ENCODE measurements at regions not wholly inside any gene's neighbourhood (a gene's known extent, or its start where the extent isn't known, plus 50 kb on each side); places are given as distances from the start of the nearest gene placed in this dataset.

- no peak for DNase-seq (ENCODE audit: low read depth in 3 of 3)
Measured at GRCh38 chr20:60636417-60636816, 615.6 kb upstream of the CDH4 start.

GRCh38 chr20:60637801-60638200 is 614.3 kb upstream of the CDH4 start:
- no peak for DNase-seq (ENCODE audit: low read depth in 3 of 3)

GRCh38 chr20:60638430-60639098 is 613.5 kb upstream of the CDH4 start:
- DNase-seq (ENCODE audit: low read depth in 3 of 3): no peak

- no peak for DNase-seq (ENCODE audit: low read depth in 3 of 3)
Measured at GRCh38 chr20:60641879-60642447, 610.1 kb upstream of the CDH4 start.

GRCh38 chr20:60642541-60642940 is 609.5 kb upstream of the CDH4 start:
- DNase-seq (ENCODE audit: low read depth in 3 of 3): no peak

GRCh38 chr20:60648556-60648955 is 603.5 kb upstream of the CDH4 start:
- DNase-seq (ENCODE audit: low read depth in 3 of 3): no peak

- no peak for DNase-seq (ENCODE audit: low read depth in 3 of 3)
Measured at GRCh38 chr20:60649541-60649940, 602.5 kb upstream of the CDH4 start.

- DNase-seq (ENCODE audit: low read depth in 3 of 3): no peak
Measured at GRCh38 chr20:60650087-60650486, 602.0 kb upstream of the CDH4 start.

- DNase-seq (ENCODE audit: low read depth in 3 of 3): no peak
Measured at GRCh38 chr20:60652046-60652445, 600.0 kb upstream of the CDH4 start.

GRCh38 chr20:60652615-60653014 is 599.4 kb upstream of the CDH4 start:
- no peak for DNase-seq (ENCODE audit: low read depth in 3 of 3)

- DNase-seq (ENCODE audit: low read depth in 3 of 3): no peak
Measured at GRCh38 chr20:60653111-60653845, 598.8 kb upstream of the CDH4 start.

- no peak for DNase-seq (ENCODE audit: low read depth in 3 of 3)
Measured at GRCh38 chr20:60658681-60659080, 593.4 kb upstream of the CDH4 start.

- DNase-seq (ENCODE audit: low read depth in 3 of 3): no peak
Measured at GRCh38 chr20:60659240-60659639, 592.8 kb upstream of the CDH4 start.

GRCh38 chr20:60662307-60662706 is 589.8 kb upstream of the CDH4 start:
- DNase-seq (ENCODE audit: low read depth in 3 of 3): no peak

- no peak for DNase-seq (ENCODE audit: low read depth in 3 of 3)
Measured at GRCh38 chr20:60664106-60664505, 588.0 kb upstream of the CDH4 start.

- no peak for DNase-seq (ENCODE audit: low read depth in 3 of 3)
Measured at GRCh38 chr20:60667641-60668040, 584.4 kb upstream of the CDH4 start.

- no peak for DNase-seq (ENCODE audit: low read depth in 3 of 3)
Measured at GRCh38 chr20:60669211-60669610, 582.9 kb upstream of the CDH4 start.

- no peak for DNase-seq (ENCODE audit: low read depth in 3 of 3)
Measured at GRCh38 chr20:60676011-60676410, 576.0 kb upstream of the CDH4 start.

- DNase-seq (ENCODE audit: low read depth in 3 of 3): no peak
Measured at GRCh38 chr20:60677819-60678218, 574.2 kb upstream of the CDH4 start.

GRCh38 chr20:60680554-60680953 is 571.5 kb upstream of the CDH4 start:
- no peak for DNase-seq (ENCODE audit: low read depth in 3 of 3)

- no peak for DNase-seq (ENCODE audit: low read depth in 3 of 3)
Measured at GRCh38 chr20:60687213-60687612, 564.8 kb upstream of the CDH4 start.

GRCh38 chr20:60690771-60691170 is 561.3 kb upstream of the CDH4 start:
- DNase-seq (ENCODE audit: low read depth in 3 of 3): no peak

- DNase-seq (ENCODE audit: low read depth in 3 of 3): no peak
Measured at GRCh38 chr20:60691966-60692615, 560.0 kb upstream of the CDH4 start.
